H1 (cell line): ENCODE measurements at regions not wholly inside any gene's neighbourhood (a gene's known extent, or its start where the extent isn't known, plus 50 kb on each side); places are given as distances from the start of the nearest gene placed in this dataset.

Source experiments
- CTCF ChIP-seq, 3 experiments: IDR thresholded peaks; 1 replicate in 2 of 3; 2 replicates in 1 of 3; pipeline versions ENCODE4 v1.5.1 to v1.6.1; 2011; ENCODE audit warnings: low read length in 3 of 3, mild to moderate bottlenecking in 3 of 3, inconsistent platforms in 2 of 3, low read depth in 1 of 3, moderate library complexity in 1 of 3; ENCODE audit not compliant: insufficient read depth in 1 of 3; ENCODE audit errors: control extremely low read depth in 1 of 3
- EZH2 ChIP-seq: fragments of 200-600 bp; sonication (generic); IDR thresholded peaks from 2 replicates; pipeline ENCODE4 v1.7.1; 2012; ENCODE audit warnings: low read depth, mild to moderate bottlenecking, moderate library complexity, low read length, inconsistent platforms; ENCODE audit not compliant: severe bottlenecking
- POLR2AphosphoS5 ChIP-seq: IDR thresholded peaks from 2 replicates; pipeline ENCODE4 v1.6.1; 2011; ENCODE audit warnings: low read depth, low read length
- RAD21 ChIP-seq, 2 experiments: IDR thresholded peaks in 1 of 2; conservative IDR thresholded peaks in 1 of 2; 2 replicates each; pipeline ENCODE4 v1.6.1; 2011; ENCODE audit warnings: low read depth in 2 of 2, low read length in 2 of 2, improper control_type of control experiment in 1 of 2, inconsistent platforms in 1 of 2, mild to moderate bottlenecking in 1 of 2, moderate library complexity in 1 of 2
- SIN3A ChIP-seq, 2 experiments: IDR thresholded peaks in 1 of 2; conservative IDR thresholded peaks in 1 of 2; 2 replicates each; pipeline ENCODE4 v1.6.1; 2011 to 2012; ENCODE audit warnings: low read length in 2 of 2, improper control_type of control experiment in 1 of 2, low read depth in 1 of 2, mild to moderate bottlenecking in 1 of 2
- SP1 ChIP-seq: IDR thresholded peaks from 2 replicates; pipeline ENCODE4 v1.6.1; 2011; ENCODE audit warnings: low read depth, low read length
- YY1 ChIP-seq: IDR thresholded peaks from 2 replicates; pipeline ENCODE4 v1.6.1; 2011; ENCODE audit warnings: low read depth, mild to moderate bottlenecking, low read length

GRCh38 chr15:53829923-53830459, 70.5 kb upstream of the WDR72 start:
- no peak for TF ChIP-seq EZH2
- TF ChIP-seq YY1: no peak
- TF ChIP-seq SP1: no peak
- TF ChIP-seq SIN3A (conservative IDR thresholded peaks at IDR 0.05 in 1 of 2, IDR thresholded peaks at IDR 0.05 in 1 of 2; ENCODE audit: low read depth in 1 of 2, low read length in 2 of 2): no peak
- TF ChIP-seq POLR2AphosphoS5: no peak
- no peak for TF ChIP-seq CTCF (IDR thresholded peaks at IDR 0.05; ENCODE audit: control extremely low read depth in 1 of 3, insufficient read depth in 1 of 3, low read depth in 1 of 3, low read length in 3 of 3)
- no peak for TF ChIP-seq RAD21 (IDR thresholded peaks at IDR 0.05 in 1 of 2, conservative IDR thresholded peaks at IDR 0.05 in 1 of 2; ENCODE audit: low read depth in 2 of 2, low read length in 2 of 2)
